Type B pancreatic cell (in vitro differentiated cells): ENCODE measurements at regions not wholly inside any gene's neighbourhood (a gene's known extent, or its start where the extent isn't known, plus 50 kb on each side); places are given as distances from the start of the nearest gene placed in this dataset.
"Not testable (repeated sequence)": the region's sequence is repeated elsewhere in the genome, so short reads cannot be mapped to it uniquely, and the experiment has no call there.

ENCODE experiments used
- DNase-seq: peaks from one replicate; pipeline ENCODE4 v3.0.0; 2021; ENCODE audit warnings: mixed read lengths; ENCODE audit not compliant: unreplicated experiment; ENCODE audit errors: extremely low spot score
- H3K27ac Mint-ChIP-seq: 2 replicates; pipeline ENCODE4 v1.8.0; 2021; ENCODE audit warnings: mild to moderate bottlenecking, mixed read lengths
- H3K27me3 Mint-ChIP-seq: 2 replicates; pipeline ENCODE4 v1.8.0; 2021; ENCODE audit warnings: mixed read lengths
- H3K36me3 Mint-ChIP-seq: 2 replicates; pipeline ENCODE4 v1.8.0; 2021; ENCODE audit warnings: mixed read lengths
- H3K4me1 Mint-ChIP-seq: one replicate; pipeline ENCODE4 v1.8.0; 2021; ENCODE audit warnings: mixed read lengths; ENCODE audit not compliant: unreplicated experiment
- H3K4me3 Mint-ChIP-seq: 2 replicates; pipeline ENCODE4 v1.8.0; 2021; ENCODE audit warnings: mild to moderate bottlenecking, mixed read lengths
- H3K9me3 Mint-ChIP-seq: 2 replicates; pipeline ENCODE4 v1.8.0; 2021; ENCODE audit warnings: mixed read lengths
- CTCF ChIP-seq: fragments of 200-600 bp; sonication (generic); conservative IDR thresholded peaks from 2 replicates; pipeline ENCODE4 v1.5.0; 2021; ENCODE audit warnings: antibody characterized with exemption, mild to moderate bottlenecking

- Mint-ChIP-seq H3K27me3 (no peaks in the 10 kb centered on the region), H3K4me1 (peaks cover 8% of the 10 kb centered on the region), H3K27ac (no peak overlapping the region), H3K36me3 (no peaks in the 10 kb centered on the region), H3K4me3 (no peak overlapping the region), H3K9me3 (no peaks in the 10 kb centered on the region)
- DNase-seq, result no peak
- TF ChIP-seq CTCF, result no peak
Observed at GRCh38 chr13:40368127-40368891, 298.1 kb downstream of the FOXO1 start.

- Mint-ChIP-seq H3K27ac (no peak overlapping the region), H3K9me3 (no peaks in the 10 kb centered on the region)
- DNase-seq, result no peak
Observed at GRCh38 chr13:40370661-40371060, 295.8 kb downstream of the FOXO1 start.

GRCh38 chr13:40371531-40372125 is 294.8 kb downstream of the FOXO1 start:
- Mint-ChIP-seq H3K4me1 (peaks cover 14% of the 10 kb centered on the region), H3K9me3 (no peaks in the 10 kb centered on the region), H3K4me3 (no peak overlapping the region), H3K27me3 (no peaks in the 10 kb centered on the region), H3K36me3 (no peaks in the 10 kb centered on the region), H3K27ac (no peak overlapping the region)
- DNase-seq, result no peak
- no peak for TF ChIP-seq CTCF

More at GRCh38 chr13:40370661-40371060, 295.8 kb downstream of the FOXO1 start:
- H3K4me3 Mint-ChIP-seq, result no peak overlapping the region
- no peaks in the 10 kb centered on the region for H3K36me3 Mint-ChIP-seq
- peaks cover 9% of the 10 kb centered on the region for H3K4me1 Mint-ChIP-seq
- no peaks in the 10 kb centered on the region for H3K27me3 Mint-ChIP-seq
- TF ChIP-seq CTCF, result no peak

- DNase-seq, H3K36me3 Mint-ChIP-seq: not testable (repeated sequence)
- peaks cover 14% of the 10 kb centered on the region for H3K4me1 Mint-ChIP-seq
Observed at GRCh38 chr13:40373608-40374007, 292.8 kb downstream of the FOXO1 start.

GRCh38 chr13:40375489-40376171 is 290.8 kb downstream of the FOXO1 start:
- no peak overlapping the region for H3K27ac Mint-ChIP-seq
- H3K4me3 Mint-ChIP-seq, result no peak overlapping the region
- TF ChIP-seq CTCF, result no peak
- H3K36me3 Mint-ChIP-seq, result no peaks in the 10 kb centered on the region
- peaks cover 6% of the 10 kb centered on the region for H3K27me3 Mint-ChIP-seq
- peaks cover 8% of the 10 kb centered on the region for H3K4me1 Mint-ChIP-seq
- no peaks in the 10 kb centered on the region for H3K9me3 Mint-ChIP-seq
- no peak for DNase-seq

More at GRCh38 chr13:40373608-40374007, 292.8 kb downstream of the FOXO1 start:
- not testable (repeated sequence) for H3K9me3 Mint-ChIP-seq, H3K27ac Mint-ChIP-seq, H3K4me3 Mint-ChIP-seq, H3K27me3 Mint-ChIP-seq
